NT2/D1 (cell line): ENCODE measurements at regions not wholly inside any gene's neighbourhood (a gene's known extent, or its start where the extent isn't known, plus 50 kb on each side); places are given as distances from the start of the nearest gene placed in this dataset.

Experiments used
- SUZ12 ChIP-seq: IDR thresholded peaks from 2 replicates; pipeline ENCODE4 v1.6.1; 2011; ENCODE audit not compliant: insufficient read length, insufficient read depth; ENCODE audit errors: extremely low read depth
- YY1 ChIP-seq: IDR thresholded peaks from 2 replicates; pipeline ENCODE4 v1.6.1; 2011; ENCODE audit not compliant: insufficient read length, insufficient read depth

DNA sequence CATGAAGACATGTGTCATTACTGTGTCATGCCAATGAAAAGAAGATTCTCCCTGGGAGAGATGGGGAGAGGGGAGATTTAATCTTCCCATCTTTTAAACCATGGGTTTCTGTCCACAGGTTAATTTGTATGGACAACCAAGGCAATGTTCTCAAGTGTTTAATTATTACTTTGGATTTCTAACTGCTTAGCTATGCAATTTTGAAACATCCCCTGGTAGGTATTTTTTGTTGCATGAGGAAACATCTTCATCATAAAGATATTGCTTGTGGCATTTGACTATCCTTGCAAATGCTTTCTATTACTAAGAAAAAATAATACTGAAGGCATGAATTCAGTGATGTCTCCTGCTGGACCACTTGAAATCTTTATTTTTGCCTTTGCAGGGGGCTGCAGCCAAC is 326.6 kb upstream of the TPM1 start:
- no peak for TF ChIP-seq YY1
- TF ChIP-seq SUZ12, result no peak
